Daoy (cell line): ENCODE measurements at regions not wholly inside any gene's neighbourhood (a gene's known extent, or its start where the extent isn't known, plus 50 kb on each side); places are given as distances from the start of the nearest gene placed in this dataset.

Experiments
- DNase-seq: peaks from one replicate; pipeline ENCODE4 v3.0.0-alpha.2; 2015; ENCODE audit warnings: low read depth

GRCh38 chr14:58697930-58698642, 60.3 kb downstream of the DACT1 start:
- DNase-seq: no peak

GRCh38 chr14:58699681-58700205, 62.0 kb downstream of the DACT1 start:
- DNase-seq: no peak

DNA sequence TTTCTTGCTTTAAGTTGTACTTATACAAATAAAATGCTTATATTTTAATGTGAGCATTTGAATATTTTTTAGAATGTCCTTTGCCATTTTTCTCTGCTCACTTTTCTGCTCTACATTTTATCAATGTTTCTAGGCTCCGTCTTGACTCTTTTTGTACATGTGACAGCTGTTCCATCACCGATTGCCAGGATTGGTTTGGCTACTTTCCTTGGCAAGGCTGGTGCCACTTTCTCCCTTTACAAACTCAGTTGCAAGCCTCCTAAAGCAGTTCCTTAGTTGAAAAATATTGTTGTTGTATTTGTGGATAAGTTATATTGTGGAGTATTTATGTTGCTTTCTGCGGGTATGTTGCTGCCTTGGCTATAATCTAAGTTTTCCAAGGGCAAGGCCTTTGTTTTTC, 63.4 kb downstream of the DACT1 start:
- DNase-seq: no peak

DNA sequence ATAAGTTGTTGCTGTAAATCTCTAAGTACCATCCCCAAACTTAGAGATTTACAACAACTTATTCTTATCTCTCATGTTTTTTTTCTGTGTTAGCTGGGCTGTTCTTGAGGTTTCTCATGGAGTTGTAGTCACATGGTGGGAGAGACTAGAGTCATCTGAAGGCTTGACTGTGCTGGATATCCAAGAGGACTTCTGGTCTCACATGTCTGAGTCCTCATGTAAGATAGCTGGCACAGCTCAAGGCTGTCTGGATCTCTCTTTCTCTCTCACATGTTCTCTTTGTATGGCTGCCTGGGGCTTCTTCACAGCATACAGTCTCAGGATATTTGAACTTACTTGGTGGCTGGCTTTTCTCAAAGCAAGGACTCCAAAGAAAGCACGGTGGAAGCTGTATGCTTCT, 63.8 kb downstream of the DACT1 start:
- no peak for DNase-seq

DNA sequence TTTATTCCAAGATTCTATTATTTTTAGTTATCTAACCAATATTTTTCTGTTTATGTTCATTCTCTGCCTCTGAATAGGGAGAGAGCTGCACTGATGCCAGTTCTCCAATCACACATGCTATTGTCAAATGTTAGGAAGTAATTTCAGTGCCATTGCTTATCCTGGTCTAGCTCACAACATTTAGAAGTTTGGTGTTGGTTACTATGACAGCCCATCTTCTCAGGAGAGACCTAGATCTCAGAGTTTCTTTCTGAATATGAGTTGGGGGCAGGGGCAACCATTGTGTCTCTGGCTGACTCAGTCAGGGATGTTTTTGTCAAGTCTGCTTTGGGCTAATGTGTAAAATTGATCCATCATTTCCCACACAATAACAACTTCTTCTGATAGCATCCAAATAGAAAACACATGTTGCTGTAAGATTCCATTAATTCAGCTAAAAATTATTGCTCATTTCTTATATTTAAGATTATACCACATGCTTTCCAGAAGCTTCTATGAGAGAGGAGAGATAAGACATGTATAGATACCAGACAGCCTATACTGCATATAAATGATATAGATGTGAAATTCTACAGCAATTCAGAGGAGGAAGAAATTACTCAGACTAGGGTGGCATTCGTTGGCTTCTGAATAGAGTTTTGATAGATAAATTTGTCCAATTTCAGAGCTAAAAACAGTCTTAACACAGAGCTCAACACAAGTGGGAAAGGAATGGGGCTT, 64.8 kb downstream of the DACT1 start:
- DNase-seq: no peak

DNA sequence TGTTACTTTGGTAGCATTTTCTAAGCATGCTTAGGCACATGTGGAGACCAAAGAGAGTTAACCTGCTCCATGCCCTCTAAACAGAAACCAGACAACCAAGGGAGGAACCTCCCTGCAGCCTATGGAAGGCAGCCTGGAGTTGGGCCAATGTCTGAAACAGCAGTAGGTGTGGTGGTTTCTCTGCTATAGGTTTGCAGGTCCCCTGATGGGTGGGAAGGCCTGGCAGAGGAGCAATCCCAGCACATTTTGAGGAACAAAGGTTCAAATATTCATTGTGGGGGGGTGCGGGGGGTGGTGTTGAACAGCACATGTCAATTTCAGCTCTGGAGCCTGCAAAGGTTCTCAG, 65.4 kb downstream of the DACT1 start:
- no peak for DNase-seq

- DNase-seq: no peak
These were observed 67.3 kb downstream of the DACT1 start for GRCh38 chr14:58705066-58705465.

GRCh38 chr14:58707949-58708348, 70.2 kb downstream of the DACT1 start:
- DNase-seq: no peak

DNA sequence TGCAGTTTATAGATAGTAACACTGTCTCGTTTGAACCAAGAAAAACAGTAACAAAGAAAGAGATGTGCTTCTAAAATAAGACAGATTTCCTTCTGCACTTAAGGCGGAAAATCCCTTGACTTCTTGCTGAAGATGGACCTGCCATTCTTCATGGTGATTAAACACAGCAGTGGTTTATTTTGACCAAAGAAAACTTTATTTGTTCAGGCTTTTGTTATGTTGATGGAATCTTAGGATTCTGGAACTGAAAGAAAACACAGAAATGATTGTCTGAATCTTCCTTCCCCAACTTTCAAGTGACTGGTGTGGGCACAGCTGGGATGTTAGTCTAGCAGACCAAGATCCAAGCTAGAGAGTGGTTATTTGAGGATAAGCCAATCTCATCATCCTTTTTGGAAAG, 72.2 kb downstream of the DACT1 start:
- DNase-seq: no peak

DNA sequence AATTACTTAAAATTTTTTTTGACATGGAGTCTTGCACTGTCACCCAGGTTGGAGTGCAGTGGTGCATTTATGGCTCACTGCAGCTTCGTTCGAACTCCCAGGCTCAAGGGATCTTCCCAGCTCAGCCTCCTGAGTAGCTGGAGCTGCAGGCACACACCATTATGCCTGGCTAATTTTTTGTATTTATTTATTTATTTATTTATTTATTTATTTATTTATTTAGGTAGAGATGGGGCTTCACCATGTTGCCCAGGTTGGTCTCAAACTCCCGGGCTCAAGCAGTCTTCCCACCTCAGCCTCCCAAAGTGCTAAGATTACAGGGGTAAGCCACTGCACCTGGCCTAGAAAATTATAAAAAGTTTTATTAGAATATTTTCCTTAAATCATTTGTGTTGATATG, 73.6 kb downstream of the DACT1 start:
- no peak for DNase-seq

- peak; percentile 53 for DNase-seq
These were observed 74.6 kb downstream of the DACT1 start for GRCh38 chr14:58712357-58712756.

DNA sequence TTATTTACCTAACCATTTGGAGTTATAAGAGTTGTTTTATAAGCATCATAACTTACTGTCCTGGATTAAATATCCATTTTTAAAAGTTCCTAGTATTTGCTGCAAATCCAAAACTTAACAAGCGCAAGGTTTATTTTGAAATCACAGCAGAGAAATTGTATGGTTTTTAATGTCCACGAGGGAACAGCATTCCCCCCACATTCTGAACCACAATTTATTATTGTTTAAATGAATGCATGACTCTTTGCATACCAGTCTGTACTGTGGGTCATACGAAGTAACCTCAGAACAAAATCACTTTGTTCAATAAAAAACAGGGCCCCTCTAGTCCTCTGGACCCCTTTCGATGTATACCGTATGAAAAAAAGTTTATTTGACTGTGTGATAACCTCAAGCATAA, 75.9 kb downstream of the DACT1 start:
- DNase-seq: no peak

GRCh38 chr14:58716706-58717105, 78.9 kb downstream of the DACT1 start:
- DNase-seq: no peak

DNA sequence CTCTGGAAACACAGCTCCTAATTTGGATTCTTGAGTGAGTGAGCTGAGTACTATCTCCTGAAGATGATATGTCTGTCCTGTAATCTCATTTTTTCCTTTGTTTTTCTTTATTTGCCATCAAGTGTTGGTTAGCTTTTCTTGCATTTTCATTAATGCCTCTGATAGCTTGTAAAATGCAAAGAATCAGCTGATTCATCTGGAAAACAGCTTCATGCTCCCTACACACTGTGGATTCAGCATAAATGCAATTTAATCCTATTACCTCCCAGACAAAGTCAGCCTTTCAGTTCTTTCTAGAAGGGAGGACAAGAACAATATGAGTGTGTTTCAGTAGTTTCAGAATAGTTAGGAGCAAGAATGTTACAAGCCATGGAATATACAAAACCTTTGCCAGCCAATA, 79.4 kb downstream of the DACT1 start:
- DNase-seq: no peak

GRCh38 chr14:58717813-58718212, 80.1 kb downstream of the DACT1 start:
- no peak for DNase-seq

- no peak for DNase-seq
These were observed 80.8 kb downstream of the DACT1 start for GRCh38 chr14:58718226-58719205.

DNA sequence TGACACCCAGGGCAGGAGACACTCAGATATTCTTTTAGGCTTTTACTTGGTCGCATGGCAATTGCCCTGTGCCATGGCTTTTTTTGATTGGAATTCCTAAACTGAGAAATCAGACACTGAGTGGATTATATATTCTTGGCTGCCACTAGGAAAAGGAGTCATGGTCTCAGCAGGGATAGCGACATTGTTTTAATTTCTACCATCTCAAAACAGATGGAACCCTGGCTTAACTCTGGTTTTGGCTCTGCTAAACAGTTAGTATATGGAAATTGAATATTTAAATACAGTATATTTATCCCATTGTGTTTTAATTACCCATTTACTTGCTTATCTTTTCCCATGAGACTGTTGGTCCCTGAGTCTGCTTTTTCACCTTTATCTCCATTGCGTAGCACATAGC, 84.0 kb downstream of the DACT1 start:
- no peak for DNase-seq

DNA sequence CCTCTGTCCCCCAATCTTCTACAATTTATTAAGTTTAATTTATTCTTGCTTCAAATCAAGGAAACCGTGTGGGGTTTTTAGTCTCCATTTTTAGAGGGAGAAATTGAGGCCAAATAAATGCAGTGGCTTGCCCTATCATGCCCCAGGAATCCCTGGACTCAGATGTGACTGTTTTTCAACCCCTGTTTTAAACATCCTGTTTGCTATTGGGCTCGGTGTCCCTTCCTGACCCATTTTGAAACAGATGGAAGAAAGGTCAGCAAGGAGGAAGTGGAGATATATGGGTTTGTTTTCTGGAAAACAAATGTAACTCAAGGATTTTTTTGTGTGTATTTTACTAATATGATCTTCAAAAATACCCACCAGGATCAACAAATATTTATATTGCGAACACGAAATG, 84.7 kb downstream of the DACT1 start:
- no peak for DNase-seq

GRCh38 chr14:58724206-58724605, 86.4 kb downstream of the DACT1 start:
- DNase-seq: no peak

GRCh38 chr14:58724702-58725101, 86.9 kb downstream of the DACT1 start:
- DNase-seq: no peak

DNA sequence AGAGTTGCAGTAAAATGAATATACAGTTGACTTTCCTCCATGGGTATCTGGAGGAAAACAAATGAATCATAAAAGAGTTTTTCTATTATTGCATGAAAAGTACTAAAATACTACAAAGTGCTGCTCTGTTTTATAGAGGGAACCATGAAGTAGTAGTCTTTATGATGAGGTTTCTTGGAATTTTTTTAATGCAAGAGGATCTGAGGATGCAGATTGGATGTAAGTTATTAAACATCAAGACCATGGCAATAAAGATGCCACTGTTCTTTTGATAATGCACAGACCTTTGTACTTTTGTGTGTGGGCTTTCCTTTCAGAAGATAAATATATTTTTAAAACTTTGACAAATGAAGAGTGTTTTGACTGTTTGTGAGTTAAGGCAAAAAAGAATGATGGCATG, 87.5 kb downstream of the DACT1 start:
- DNase-seq: no peak

GRCh38 chr14:58725871-58726270, 88.1 kb downstream of the DACT1 start:
- no peak for DNase-seq
